HCT116 (cell line): ENCODE measurements at regions not wholly inside any gene's neighbourhood (a gene's known extent, or its start where the extent isn't known, plus 50 kb on each side); places are given as distances from the start of the nearest gene placed in this dataset.

Experiments
- ATAC-seq: fragments of 200-7000 bp; cut with Tn5 transposase; 2 replicates; pipeline ENCODE4 v1.9.1; 2020; ENCODE audit warnings: mild to moderate bottlenecking, moderate library complexity
- BruUV-seq: library from RNA; stranded (reverse); fragments of 400-500 nt; replicated peaks from 2 replicates; lab custom pipeline; 2021; lab: Mats Ljungman, UMichigan
- CTCF ChIA-PET: fragments of 300-600 bp; sonication (Branson Sonifier 250); formaldehyde crosslinking; loops from one replicate; lab custom pipeline; 2021; ENCODE audit warnings: antibody characterized with exemption; lab: Charles Lee
- POLR2A ChIA-PET: fragments of 300-600, 350-600 bp; sonication (Branson Sonifier 250); formaldehyde crosslinking; loops from one replicate; lab custom pipeline; 2021; ENCODE audit warnings: antibody characterized with exemption; lab: Charles Lee
- RAD21 ChIA-PET, 2 experiments: fragments of 300-600 bp; sonication (Branson Sonifier 250); formaldehyde crosslinking; loops; one replicate each; lab custom pipeline; 2023; ENCODE audit warnings: low total read pairs in 2 of 2; ENCODE audit not compliant: uncharacterized antibody in 2 of 2, unreplicated experiment in 2 of 2, low non-redundant PET in 1 of 2; lab: Charles Lee
- DNase-seq: peaks from one replicate; pipeline ENCODE4 v3.0.0-alpha.2; 2010; ENCODE audit warnings: low read depth, low spot score
- H2AFZ ChIP-seq: fragments of 200-600 bp; shearing (Covaris generic), sonication (generic); 2 replicates; pipeline ENCODE4 v1.6.1; 2017; ENCODE audit warnings: low read depth, mixed run types, mixed read lengths, antibody characterized with exemption, low read length; ENCODE audit not compliant: poor library complexity, severe bottlenecking
- H3K27ac ChIP-seq: 2 replicates; pipeline ENCODE4 v1.5.1; 2012; ENCODE audit warnings: low read depth, low read length
- H3K27me3 ChIP-seq: fragments of 200-600 bp; sonication (generic); 2 replicates; pipeline ENCODE4 v1.6.1; 2016; ENCODE audit warnings: mixed run types, low read length, mixed read lengths; ENCODE audit not compliant: insufficient read depth
- H3K36me3 ChIP-seq, 2 experiments: fragments of 200-500 bp in 1 of 2; fragments of 200-600 bp in 1 of 2; sonication (Bioruptor generic) in 1 of 2; sonication (generic) in 1 of 2; 2 replicates each; pipeline versions ENCODE4 v1.5.1 to v1.6.1; 2014 to 2016; ENCODE audit warnings: low read length in 2 of 2, inconsistent platforms in 1 of 2, mixed read lengths in 1 of 2, mixed run types in 1 of 2; ENCODE audit not compliant: insufficient read depth in 2 of 2, control insufficient read depth in 1 of 2
- H3K4me1 ChIP-seq, 2 experiments: fragments of 200-600 bp in 1 of 2; sonication (generic) in 1 of 2; 2 replicates each; pipeline versions ENCODE4 v1.5.1 to v1.6.1; 2012 to 2017; ENCODE audit warnings: low read length in 2 of 2, inconsistent platforms in 1 of 2, mild to moderate bottlenecking in 1 of 2, mixed read lengths in 1 of 2, mixed run types in 1 of 2, moderate library complexity in 1 of 2; ENCODE audit not compliant: insufficient read depth in 2 of 2, control insufficient read depth in 1 of 2
- H3K4me2 ChIP-seq: fragments of 200-600 bp; sonication (generic); 2 replicates; pipeline ENCODE4 v1.6.1; 2017; ENCODE audit warnings: mixed run types, low read length, mixed read lengths
- H3K4me3 ChIP-seq, 2 experiments: fragments of 200-600 bp in 1 of 2; sonication (generic) in 1 of 2; replicated peaks in 1 of 2; 2 replicates each; pipeline ENCODE4 v1.5.1; 2011 to 2016; ENCODE audit warnings: low read length in 2 of 2, control low read depth in 1 of 2, low read depth in 1 of 2, mild to moderate bottlenecking in 1 of 2, mixed read lengths in 1 of 2, mixed run types in 1 of 2
- H3K79me2 ChIP-seq: fragments of 200-600 bp; sonication (generic); 2 replicates; pipeline ENCODE4 v1.6.1; 2017; ENCODE audit warnings: mild to moderate bottlenecking, mixed run types, low read length, moderate library complexity, mixed read lengths; ENCODE audit not compliant: insufficient read depth
- H3K9ac ChIP-seq: fragments of 200-600 bp; sonication (generic); 2 replicates; pipeline ENCODE4 v1.6.1; 2016; ENCODE audit warnings: low read length, mixed read lengths
- H3K9me2 ChIP-seq: fragments of 200-600 bp; sonication (generic), shearing (Covaris generic); 2 replicates; pipeline ENCODE4 v1.6.1; 2017; ENCODE audit warnings: mixed run types, mild to moderate bottlenecking, moderate library complexity; ENCODE audit not compliant: insufficient read depth
- H3K9me3 ChIP-seq, 2 experiments: fragments of 200-500 bp in 1 of 2; fragments of 200-600 bp in 1 of 2; sonication (Bioruptor generic) in 1 of 2; sonication (generic) in 1 of 2; 2 replicates each; pipeline ENCODE4 v1.6.1; 2014 to 2017; ENCODE audit warnings: low read length in 2 of 2, mixed read lengths in 2 of 2, inconsistent platforms in 1 of 2, low read depth in 1 of 2, mild to moderate bottlenecking in 1 of 2, mixed run types in 1 of 2, moderate library complexity in 1 of 2; ENCODE audit not compliant: control insufficient read depth in 1 of 2, insufficient read depth in 1 of 2
- H4K20me1 ChIP-seq: fragments of 200-600 bp; sonication (generic), shearing (Covaris generic); 2 replicates; pipeline ENCODE4 v1.6.1; 2017; ENCODE audit warnings: mixed run types, mild to moderate bottlenecking, moderate library complexity; ENCODE audit not compliant: insufficient read depth
- CBX3 ChIP-seq: IDR thresholded peaks from 2 replicates; pipeline ENCODE4 v1.6.1; 2012; ENCODE audit warnings: low read depth
- CEBPB ChIP-seq: IDR thresholded peaks from 2 replicates; pipeline ENCODE4 v1.6.1; 2012; ENCODE audit warnings: low read depth
- EGR1 ChIP-seq: IDR thresholded peaks from 2 replicates; pipeline ENCODE4 v1.6.1; 2012; ENCODE audit warnings: low read depth
- ELF1 ChIP-seq: IDR thresholded peaks from 2 replicates; pipeline ENCODE4 v1.6.1; 2012; ENCODE audit warnings: low read depth, borderline replicate concordance
- EZH2 ChIP-seq: fragments of 200-600 bp; sonication (generic); IDR thresholded peaks from 2 replicates; pipeline ENCODE4 v1.6.1; 2017; ENCODE audit warnings: antibody characterized with exemption, mixed run types
- JUND ChIP-seq: IDR thresholded peaks from 2 replicates; pipeline ENCODE4 v1.6.1; 2012
- MAX ChIP-seq: IDR thresholded peaks from 2 replicates; pipeline ENCODE4 v1.6.1; 2012
- POLR2A ChIP-seq: IDR thresholded peaks from 2 replicates; pipeline ENCODE4 v1.7.0; 2011; ENCODE audit warnings: borderline replicate concordance; ENCODE audit not compliant: insufficient read depth, insufficient read length; ENCODE audit errors: extremely low read depth
- POLR2AphosphoS5 ChIP-seq: IDR thresholded peaks from 2 replicates; pipeline ENCODE4 v1.6.1; 2011; ENCODE audit warnings: mild to moderate bottlenecking, low read depth, low read length, moderate library complexity
- REST ChIP-seq: IDR thresholded peaks from 2 replicates; pipeline ENCODE4 v1.6.1; 2012; ENCODE audit warnings: low read depth
- SP1 ChIP-seq: IDR thresholded peaks from 2 replicates; pipeline ENCODE4 v1.6.1; 2012; ENCODE audit warnings: low read depth
- SRF ChIP-seq: IDR thresholded peaks from 2 replicates; pipeline ENCODE4 v1.6.1; 2012; ENCODE audit warnings: low read depth
- YY1 ChIP-seq: IDR thresholded peaks from 2 replicates; pipeline ENCODE4 v1.6.1; 2011; ENCODE audit warnings: low read length, low read depth, moderate library complexity, mild to moderate bottlenecking; ENCODE audit not compliant: insufficient replicate concordance; ENCODE audit errors: extremely low read depth
- ZFX ChIP-seq: fragments of 450-650 bp; IDR thresholded peaks from 2 replicates; pipeline ENCODE4 v1.6.1; 2017
- ZNF274 ChIP-seq: fragments of 200-500 bp; sonication (Bioruptor generic); IDR thresholded peaks from 2 replicates; pipeline ENCODE4 v1.6.1; 2014; ENCODE audit warnings: mild to moderate bottlenecking, low read depth, low read length, inconsistent platforms
- intact Hi-C: fragments of 100-400 bp; cut with micrococcal nuclease; formaldehyde crosslinking; loops from 2 replicates; pipeline ENCODE4 v1.10.0; 2022

- CTCF ChIA-PET: no interaction called here
- H3K4me3 ChIP-seq: no peak overlapping the region
- no peaks in the 10 kb centered on the region for H3K27me3 ChIP-seq
- H3K4me2 ChIP-seq: no peak overlapping the region
- peaks cover 14% of the 10 kb centered on the region in 2 experiments; a peak in 3 of 4 replicates for H3K4me1 ChIP-seq
- H3K9me3 ChIP-seq: no peaks in the 10 kb centered on the region
- no peak overlapping the region for H2AFZ ChIP-seq
- no peaks in the 10 kb centered on the region for H3K9me2 ChIP-seq
- no peaks in the 10 kb centered on the region for H3K79me2 ChIP-seq
- POLR2A ChIA-PET: no interaction called here
- TF ChIP-seq POLR2AphosphoS5 (no peak), CBX3 (no peak), ZNF274 (no peak), EGR1 (no peak), SP1 (no peak), YY1 (no peak), ELF1 (no peak), CEBPB (no peak), SRF (no peak), MAX (no peak)
- TF ChIP-seq, all 23 proteins: peak for 0
- intact Hi-C loops: no loop called here
- ATAC-seq: no peak
- no peak overlapping the region for H3K27ac ChIP-seq
- H3K9ac ChIP-seq: no peak overlapping the region
- no TSS peak for BruUV-seq
- no peak for DNase-seq
- no peaks in the 10 kb centered on the region for H3K36me3 ChIP-seq
- RAD21 ChIA-PET: no interaction called here
- H4K20me1 ChIP-seq: no peaks in the 10 kb centered on the region
Observed at GRCh38 chr21:35585155-35585554, 475.2 kb downstream of the SETD4 start.

- Histone ChIP-seq H3K27ac (no peak overlapping the region), H4K20me1 (no peaks in the 10 kb centered on the region), H3K4me3 (no peak overlapping the region), H2AFZ (no peak overlapping the region), H3K79me2 (no peaks in the 10 kb centered on the region), H3K27me3 (no peaks in the 10 kb centered on the region), H3K9me3 (no peaks in the 10 kb centered on the region), H3K9me2 (no peaks in the 10 kb centered on the region), H3K4me1 (peaks cover 14% of the 10 kb centered on the region in 2 experiments; a peak in 3 of 4 replicates), H3K9ac (no peak overlapping the region), H3K36me3 (no peaks in the 10 kb centered on the region), H3K4me2 (no peak overlapping the region)
- no TSS peak for BruUV-seq
- ChIA-PET POLR2A (no interaction called here), RAD21 (no interaction called here), CTCF (no interaction called here)
- no peak for TF ChIP-seq JUND
- no peak for TF ChIP-seq SRF
- no peak for TF ChIP-seq YY1
- no peak for TF ChIP-seq MAX
- TF ChIP-seq SP1: no peak
- TF ChIP-seq REST: no peak
- no peak for TF ChIP-seq EZH2
- no peak for TF ChIP-seq POLR2A
- no peak for TF ChIP-seq ZFX
- TF ChIP-seq ELF1: no peak
- intact Hi-C loops: no loop called here
- no peak for ATAC-seq
- DNase-seq: no peak
Observed at GRCh38 chr21:35583566-35584216, 476.6 kb downstream of the SETD4 start.
